ENCODE measurements at regions not wholly inside any gene's neighbourhood (a gene's known extent, or its start where the extent isn't known, plus 50 kb on each side); places are given as distances from the start of the nearest gene placed in this dataset.

GRCh38 chr18:55845221-55845620 is 257.2 kb upstream of the TCF4 start:
- TF ChIP-seq, protein P1, sequence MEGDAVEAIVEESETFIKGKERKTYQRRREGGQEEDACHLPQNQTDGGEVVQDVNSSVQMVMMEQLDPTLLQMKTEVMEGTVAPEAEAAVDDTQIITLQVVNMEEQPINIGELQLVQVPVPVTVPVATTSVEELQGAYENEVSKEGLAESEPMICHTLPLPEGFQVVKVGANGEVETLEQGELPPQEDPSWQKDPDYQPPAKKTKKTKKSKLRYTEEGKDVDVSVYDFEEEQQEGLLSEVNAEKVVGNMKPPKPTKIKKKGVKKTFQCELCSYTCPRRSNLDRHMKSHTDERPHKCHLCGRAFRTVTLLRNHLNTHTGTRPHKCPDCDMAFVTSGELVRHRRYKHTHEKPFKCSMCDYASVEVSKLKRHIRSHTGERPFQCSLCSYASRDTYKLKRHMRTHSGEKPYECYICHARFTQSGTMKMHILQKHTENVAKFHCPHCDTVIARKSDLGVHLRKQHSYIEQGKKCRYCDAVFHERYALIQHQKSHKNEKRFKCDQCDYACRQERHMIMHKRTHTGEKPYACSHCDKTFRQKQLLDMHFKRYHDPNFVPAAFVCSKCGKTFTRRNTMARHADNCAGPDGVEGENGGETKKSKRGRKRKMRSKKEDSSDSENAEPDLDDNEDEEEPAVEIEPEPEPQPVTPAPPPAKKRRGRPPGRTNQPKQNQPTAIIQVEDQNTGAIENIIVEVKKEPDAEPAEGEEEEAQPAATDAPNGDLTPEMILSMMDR (IDR thresholded peaks at IDR 0.05) = no peak
- TF ChIP-seq EP300 (IDR thresholded peaks at IDR 0.05) (no peak), POLR2A (IDR thresholded peaks at IDR 0.05) (no peak)
